SU-DHL-6 (cell line): ENCODE measurements at regions not wholly inside any gene's neighbourhood (a gene's known extent, or its start where the extent isn't known, plus 50 kb on each side); places are given as distances from the start of the nearest gene placed in this dataset.
A peak's percentile ranks its signal among the peaks of the same experiment; 100 is the strongest.

Source experiments
- H2AFZ ChIP-seq: fragments of 200-600 bp; sonication (generic); 2 replicates; pipeline ENCODE4 v1.6.1; 2014; ENCODE audit warnings: low read depth, mild to moderate bottlenecking, moderate library complexity, mixed read lengths, antibody characterized with exemption, low read length; ENCODE audit not compliant: severe bottlenecking
- H3F3A ChIP-seq: fragments of 200-600 bp; shearing (Covaris generic); 2 replicates; pipeline ENCODE4 v1.6.0; 2016; ENCODE audit warnings: antibody characterized with exemption, mild to moderate bottlenecking; ENCODE audit not compliant: insufficient read depth
- H3K27ac ChIP-seq: fragments of 200-600 bp; sonication (generic); 2 replicates; pipeline ENCODE4 v1.5.1; 2016; ENCODE audit warnings: low read depth, mild to moderate bottlenecking, low read length, moderate library complexity, mixed read lengths
- H3K27me3 ChIP-seq: fragments of 200-600 bp; sonication (generic), shearing (Covaris generic); 2 replicates; pipeline ENCODE4 v1.6.0; 2014; ENCODE audit warnings: mild to moderate bottlenecking, low read length
- H3K36me3 ChIP-seq: fragments of 200-600 bp; sonication (generic); 2 replicates; pipeline ENCODE4 v1.6.1; 2014; ENCODE audit warnings: mild to moderate bottlenecking, low read length, mixed read lengths
- H3K4me2 ChIP-seq: fragments of 300-600, 200-600 bp; shearing (Covaris generic), sonication (generic); 2 replicates; pipeline ENCODE4 v1.6.0; 2014; ENCODE audit warnings: low read length, low read depth, mild to moderate bottlenecking; ENCODE audit not compliant: poor library complexity, severe bottlenecking
- H3K4me3 ChIP-seq: fragments of 200-600 bp; sonication (generic); 2 replicates; pipeline ENCODE4 v1.5.1; 2014; ENCODE audit warnings: antibody characterized with exemption, low read length, mild to moderate bottlenecking, mixed read lengths; ENCODE audit not compliant: insufficient read depth, poor library complexity, severe bottlenecking
- H3K79me2 ChIP-seq: fragments of 200-600 bp; sonication (generic); 2 replicates; pipeline ENCODE4 v1.6.1; 2014; ENCODE audit warnings: mild to moderate bottlenecking, low read length, moderate library complexity; ENCODE audit not compliant: insufficient read depth
- H3K9ac ChIP-seq: fragments of 200-600 bp; sonication (generic); 2 replicates; pipeline ENCODE4 v1.7.0; 2014; ENCODE audit warnings: mild to moderate bottlenecking, low read length
- H3K9me2 ChIP-seq: fragments of 200-600 bp; sonication (generic); replicated peaks from 2 replicates; pipeline ENCODE4 v1.6.1; 2014; ENCODE audit warnings: low read length; ENCODE audit not compliant: insufficient read depth
- H3K9me3 ChIP-seq: fragments of 200-600 bp; sonication (generic); 2 replicates; pipeline ENCODE4 v1.6.1; 2014; ENCODE audit warnings: low read length, mixed read lengths; ENCODE audit not compliant: insufficient read depth
- H4K20me1 ChIP-seq: fragments of 200-600 bp; sonication (generic); 2 replicates; pipeline ENCODE4 v1.6.1; 2014; ENCODE audit warnings: low read depth, mild to moderate bottlenecking, antibody characterized with exemption, low read length, moderate library complexity, mixed read lengths
- EZH2phosphoT487 ChIP-seq: fragments of 200-600 bp; sonication (generic), shearing (Covaris generic); conservative IDR thresholded peaks from 2 replicates; pipeline ENCODE4 v1.6.1; 2018; ENCODE audit warnings: mild to moderate bottlenecking, antibody characterized with exemption, low read length, moderate library complexity, mixed read lengths
- TF ChIP-seq, protein P1 (sequence below): fragments of 200-600 bp; sonication (generic); IDR thresholded peaks from one replicate; pipeline ENCODE4 v1.5.1; 2017; ENCODE audit warnings: antibody characterized with exemption, mild to moderate bottlenecking, low read length, moderate library complexity; ENCODE audit not compliant: insufficient read depth, poor library complexity, severe bottlenecking

DNA sequence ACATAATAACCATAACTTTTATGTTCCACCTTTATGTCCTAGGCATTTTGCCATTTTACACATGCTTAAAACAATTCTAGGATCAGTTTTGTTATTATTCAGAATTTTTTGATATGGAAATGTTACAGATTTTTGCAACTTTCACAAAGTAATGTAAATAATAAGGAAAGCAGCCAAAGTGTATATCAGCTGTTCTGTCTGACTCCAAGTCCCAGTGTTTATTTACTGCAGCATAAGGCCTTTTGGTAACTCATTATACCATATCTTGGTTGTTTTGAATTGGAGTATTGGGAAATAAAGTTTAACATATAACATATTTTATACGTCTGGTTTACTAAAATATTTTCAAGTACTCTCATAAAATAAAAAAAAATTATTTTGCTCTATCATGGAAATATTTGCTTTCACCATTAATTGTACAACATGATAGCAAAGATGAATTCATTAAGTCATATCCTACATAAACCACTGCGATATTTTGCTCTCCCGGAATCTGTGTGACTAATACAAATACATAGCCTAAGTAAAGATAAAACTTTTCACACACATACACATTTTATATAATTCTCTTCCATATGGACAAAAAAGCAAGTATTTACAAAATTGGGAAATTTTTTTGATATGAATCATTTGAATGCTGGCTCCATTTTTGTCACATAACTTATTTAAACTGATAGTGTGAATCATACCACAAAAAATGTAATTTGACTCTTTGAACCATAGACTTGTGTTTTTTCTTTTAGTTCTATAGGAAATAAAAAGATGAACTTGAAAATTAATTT, 399.0 kb downstream of the PABPC4L start:
- Histone ChIP-seq H3K9me3 (no peaks in the 10 kb centered on the region), H3K79me2 (no peaks in the 10 kb centered on the region), H3F3A (no peaks in the 10 kb centered on the region), H3K9ac (no peak overlapping the region), H3K9me2 (no peaks in the 10 kb centered on the region), H3K4me3 (no peak overlapping the region), H3K4me2 (no peak overlapping the region), H3K36me3 (no peaks in the 10 kb centered on the region), H3K27me3 (no peaks in the 10 kb centered on the region), H4K20me1 (no peaks in the 10 kb centered on the region), H3K27ac (0 out of 2 replicates have a peak overlapping the region, but pooled peaks have one; percentile 23), H2AFZ (no peak overlapping the region)
- no peak for TF ChIP-seq EZH2phosphoT487
- TF ChIP-seq, protein P1, sequence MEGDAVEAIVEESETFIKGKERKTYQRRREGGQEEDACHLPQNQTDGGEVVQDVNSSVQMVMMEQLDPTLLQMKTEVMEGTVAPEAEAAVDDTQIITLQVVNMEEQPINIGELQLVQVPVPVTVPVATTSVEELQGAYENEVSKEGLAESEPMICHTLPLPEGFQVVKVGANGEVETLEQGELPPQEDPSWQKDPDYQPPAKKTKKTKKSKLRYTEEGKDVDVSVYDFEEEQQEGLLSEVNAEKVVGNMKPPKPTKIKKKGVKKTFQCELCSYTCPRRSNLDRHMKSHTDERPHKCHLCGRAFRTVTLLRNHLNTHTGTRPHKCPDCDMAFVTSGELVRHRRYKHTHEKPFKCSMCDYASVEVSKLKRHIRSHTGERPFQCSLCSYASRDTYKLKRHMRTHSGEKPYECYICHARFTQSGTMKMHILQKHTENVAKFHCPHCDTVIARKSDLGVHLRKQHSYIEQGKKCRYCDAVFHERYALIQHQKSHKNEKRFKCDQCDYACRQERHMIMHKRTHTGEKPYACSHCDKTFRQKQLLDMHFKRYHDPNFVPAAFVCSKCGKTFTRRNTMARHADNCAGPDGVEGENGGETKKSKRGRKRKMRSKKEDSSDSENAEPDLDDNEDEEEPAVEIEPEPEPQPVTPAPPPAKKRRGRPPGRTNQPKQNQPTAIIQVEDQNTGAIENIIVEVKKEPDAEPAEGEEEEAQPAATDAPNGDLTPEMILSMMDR: no peak

DNA sequence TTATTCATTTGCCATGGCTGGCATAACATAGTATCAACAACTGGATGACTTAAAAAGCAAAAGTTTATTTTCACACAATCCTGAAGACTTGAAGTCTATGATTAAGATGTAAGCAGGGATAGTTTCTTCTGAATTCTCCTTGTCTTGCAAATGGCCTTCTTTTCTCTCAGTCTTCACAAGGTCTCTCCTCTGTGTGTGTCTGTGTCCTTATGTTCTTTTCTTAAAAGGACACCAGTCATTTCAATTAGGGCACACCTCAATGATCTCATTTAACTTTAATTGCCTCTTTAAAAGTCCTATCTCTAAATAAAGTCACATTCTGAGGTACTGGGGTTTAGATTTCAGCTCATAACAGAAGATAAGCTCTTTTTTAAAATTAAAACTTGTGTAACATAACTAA, 399.7 kb downstream of the PABPC4L start:
- Histone ChIP-seq H4K20me1 (no peaks in the 10 kb centered on the region), H3K9me3 (no peaks in the 10 kb centered on the region), H3K27ac (peak overlapping the region; percentile 23; the same call in 1 of the 2 replicates), H3K4me3 (no peak overlapping the region), H3K79me2 (no peaks in the 10 kb centered on the region), H3F3A (no peaks in the 10 kb centered on the region), H3K9me2 (no peaks in the 10 kb centered on the region), H2AFZ (peak overlapping the region; percentile 59), H3K4me2 (no peak overlapping the region), H3K9ac (no peak overlapping the region), H3K36me3 (no peaks in the 10 kb centered on the region), H3K27me3 (no peaks in the 10 kb centered on the region)
- TF ChIP-seq EZH2phosphoT487: no peak
- TF ChIP-seq, protein P1: no peak

DNA sequence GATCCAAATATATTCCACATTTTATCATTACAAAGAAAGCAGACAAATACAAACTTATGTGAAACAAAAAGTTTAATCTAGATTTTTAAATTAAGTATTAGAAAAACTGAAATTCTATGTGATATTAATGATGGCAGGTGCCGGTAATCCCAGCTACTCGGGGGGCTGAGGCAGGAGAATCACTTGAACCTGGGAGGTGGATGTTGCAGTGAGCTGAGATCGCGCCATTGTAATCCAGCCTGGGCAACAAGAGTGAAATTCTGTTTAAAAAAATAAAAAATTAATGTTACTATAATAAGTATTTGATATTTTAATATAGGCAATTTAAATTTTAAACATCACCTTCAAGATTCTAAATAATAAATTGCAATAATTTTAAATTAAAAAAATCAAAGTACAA, 400.6 kb downstream of the PABPC4L start:
- no peak overlapping the region for H3K4me3 ChIP-seq
- no peak overlapping the region for H2AFZ ChIP-seq
- H3K27me3 ChIP-seq: no peaks in the 10 kb centered on the region
- no peak for TF ChIP-seq EZH2phosphoT487
- TF ChIP-seq, protein P1: no peak
- no peak overlapping the region for H3K27ac ChIP-seq
- H3K4me2 ChIP-seq: no peak overlapping the region
- no peaks in the 10 kb centered on the region for H3K9me2 ChIP-seq
- no peaks in the 10 kb centered on the region for H3K9me3 ChIP-seq
- no peak overlapping the region for H3K9ac ChIP-seq
- H3K79me2 ChIP-seq: no peaks in the 10 kb centered on the region
- no peaks in the 10 kb centered on the region for H3K36me3 ChIP-seq
- H3F3A ChIP-seq: no peaks in the 10 kb centered on the region
- no peaks in the 10 kb centered on the region for H4K20me1 ChIP-seq
